ENCODE measurements at regions not wholly inside any gene's neighbourhood (a gene's known extent, or its start where the extent isn't known, plus 50 kb on each side); places are given as distances from the start of the nearest gene placed in this dataset.

DNA sequence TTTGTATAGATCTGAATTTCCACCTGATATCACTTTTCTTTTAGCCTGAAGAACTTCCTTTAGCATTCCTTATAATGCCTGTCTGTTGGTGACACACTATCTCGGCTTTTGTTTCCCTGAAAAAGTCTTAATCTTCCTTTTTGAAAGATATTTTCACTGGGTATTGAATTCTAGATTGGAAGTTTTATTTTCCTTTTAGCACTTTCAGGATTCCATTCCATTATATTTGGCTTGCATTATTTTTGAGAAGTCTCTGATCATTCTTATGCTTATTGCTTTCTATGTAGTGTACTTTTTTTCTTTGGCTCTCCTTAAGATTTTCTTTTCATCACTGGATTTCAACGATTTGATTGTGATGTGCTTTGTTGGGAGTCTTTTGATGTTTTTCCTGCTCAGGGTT, 510.7 kb downstream of the RWDD3 start:
- ChIA-PET POLR2A (ENCODE audit: partially characterized antibody) (no interaction called here), CTCF (ENCODE audit: partially characterized antibody) (no interaction called here)
- Histone ChIP-seq H3K27me3 (replicated peaks in 1 of 4; ENCODE audit: control insufficient read depth in 3 of 4, extremely low read depth in 1 of 4, insufficient read depth in 3 of 4, low read length in 3 of 4) (no peaks in the 10 kb centered on the region), H3K9me3 (ENCODE audit: insufficient read depth in 2 of 2, low read depth in 1 of 2, low read length in 1 of 2) (no peaks in the 10 kb centered on the region), H3K4me2 (ENCODE audit: insufficient read depth in 1 of 2, low read depth in 2 of 2, low read length in 2 of 2) (no peak overlapping the region), H3K23me2 (ENCODE audit: low read depth, low read length) (no peaks in the 10 kb centered on the region), H3K79me2 (ENCODE audit: control insufficient read depth in 1 of 2, insufficient read depth in 2 of 2, low read length in 2 of 2) (no peaks in the 10 kb centered on the region), H2BK120ac (replicated peaks; ENCODE audit: low read depth, low read length) (no peak overlapping the region), H4K5ac (ENCODE audit: insufficient read length, low read depth, low read length) (no peak overlapping the region), H2AFZ (ENCODE audit: low read length) (no peak overlapping the region), H2BK15ac (ENCODE audit: low read length) (no peak overlapping the region), H4K8ac (ENCODE audit: extremely low read depth, insufficient read depth, low read length) (no peak overlapping the region), H3K79me1 (ENCODE audit: low read depth, low read length) (no peaks in the 10 kb centered on the region), H3K4ac (replicated peaks; ENCODE audit: insufficient read length, low read depth, low read length) (no peak overlapping the region), H2AK5ac (ENCODE audit: low read depth, low read length) (no peak overlapping the region), H2BK12ac (ENCODE audit: low read depth, low read length) (no peak overlapping the region), H2BK20ac (ENCODE audit: low read length) (no peak overlapping the region), H3K23ac (ENCODE audit: insufficient read length) (no peak overlapping the region), H3K9ac (replicated peaks in 1 of 4; ENCODE audit: extremely low read depth in 1 of 4, low read depth in 3 of 4, low read length in 3 of 4) (no peak overlapping the region), H3K18ac (ENCODE audit: extremely low read depth, low read length) (no peak overlapping the region), H3K4me1 (replicated peaks in 1 of 4; ENCODE audit: control insufficient read depth in 3 of 4, insufficient read depth in 4 of 4, low read length in 3 of 4) (peaks cover 0 to 2% (median 0%) of the 10 kb centered on the region in 4 experiments; a peak in 1 of 7 replicates), H3K14ac (ENCODE audit: insufficient read length) (no peak overlapping the region), H2BK5ac (ENCODE audit: low read depth, low read length) (no peak overlapping the region), H3K4me3 (ENCODE audit: extremely low read depth in 1 of 4, insufficient read depth in 2 of 4, low read depth in 3 of 4, low read length in 4 of 4) (no peak overlapping the region), H3K27ac (ENCODE audit: low read depth, low read length) (no peak overlapping the region), H4K91ac (replicated peaks; ENCODE audit: insufficient read length, low read length) (no peak overlapping the region), H3K36me3 (ENCODE audit: control insufficient read depth in 2 of 4, insufficient read depth in 4 of 4, low read length in 3 of 4) (no peaks in the 10 kb centered on the region), H3K56ac (replicated peaks; ENCODE audit: insufficient read length, low read depth, low read length) (no peak overlapping the region), H4K20me1 (replicated peaks in 1 of 2; ENCODE audit: control insufficient read depth in 1 of 2, insufficient read depth in 2 of 2, low read length in 2 of 2) (no peaks in the 10 kb centered on the region)
- FAIRE-seq: no peak
- 81% methylated on average over 2 of the region's 2 CpGs; no CpG with 5 or more reads in 1 of the 2 experiments for WGBS, 2 experiments (ENCODE audit: extremely low coverage in 1 of 2, insufficient coverage in 1 of 2, insufficient read length in 1 of 2, insufficient replicate concordance in 2 of 2, low coverage in 1 of 2, low lambda C conversion rate in 2 of 2, missing lambda C conversion rate in 1 of 2)
- no peak for TF ChIP-seq CEBPB (IDR thresholded peaks at IDR 0.05; ENCODE audit: low read depth, low read length)
- no peak for TF ChIP-seq CHD1 (IDR thresholded peaks at IDR 0.05; ENCODE audit: low read depth, low read length)
- TF ChIP-seq JUN (IDR thresholded peaks at IDR 0.05; ENCODE audit: low read depth, low read length): no peak
- no peak for TF ChIP-seq TBP (IDR thresholded peaks at IDR 0.05; ENCODE audit: low read depth, low read length)
- no peak for TF ChIP-seq CTBP2 (IDR thresholded peaks at IDR 0.05; ENCODE audit: borderline replicate concordance, insufficient read depth, insufficient read length, low read length)
- no peak for DNase-seq (ENCODE audit: low read depth in 1 of 2, low spot score in 2 of 2)

All from H1 (cell line).